Ecto neural progenitor cell (in vitro differentiated cells): ENCODE measurements at regions not wholly inside any gene's neighbourhood (a gene's known extent, or its start where the extent isn't known, plus 50 kb on each side); places are given as distances from the start of the nearest gene placed in this dataset.
A peak's percentile ranks its signal among the peaks of the same experiment; 100 is the strongest.

Experiments
- DNase-seq: peaks from one replicate; pipeline ENCODE4 v3.0.0-alpha.2; 2018; ENCODE audit warnings: low spot score

DNA sequence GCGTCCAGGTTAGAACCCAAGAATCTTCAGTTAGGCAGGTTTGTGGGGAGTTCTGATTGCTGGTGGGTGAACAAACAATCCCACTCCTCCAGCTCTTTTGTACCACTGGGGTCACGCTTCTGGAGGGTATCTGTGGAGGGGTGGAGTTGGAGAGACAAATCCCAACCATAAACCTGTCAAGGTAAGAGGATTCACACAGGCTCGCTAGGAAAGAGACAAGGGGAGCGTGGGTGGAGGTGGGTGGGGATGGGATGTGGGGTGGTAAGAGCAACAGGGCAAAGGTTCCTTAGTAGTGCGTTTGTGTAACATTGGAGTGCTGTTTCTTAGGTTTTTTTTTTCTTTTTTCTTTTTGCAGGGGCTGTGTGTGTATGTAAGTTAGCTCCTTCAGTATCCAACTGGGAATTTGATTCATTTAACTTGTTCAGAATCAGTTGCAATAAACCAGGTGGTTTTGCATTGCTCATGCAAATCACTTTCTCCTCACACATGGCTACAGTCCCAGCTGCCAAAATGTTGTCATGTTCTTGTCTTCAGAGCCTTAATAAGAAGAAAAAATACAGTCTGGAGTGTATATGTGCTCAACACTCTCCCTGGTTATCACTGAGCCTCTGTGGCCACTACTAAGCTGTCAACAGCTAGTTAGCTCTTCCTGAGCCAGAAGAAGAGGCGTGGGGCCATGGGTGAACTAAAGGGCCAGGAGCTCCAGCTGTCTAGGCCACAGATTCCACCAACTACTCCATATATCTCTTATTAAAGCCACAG is 164.0 kb upstream of the RAD23B start:
- no peak for DNase-seq

GRCh38 chr9:107119735-107120134 is 163.3 kb upstream of the RAD23B start:
- no peak for DNase-seq

DNA sequence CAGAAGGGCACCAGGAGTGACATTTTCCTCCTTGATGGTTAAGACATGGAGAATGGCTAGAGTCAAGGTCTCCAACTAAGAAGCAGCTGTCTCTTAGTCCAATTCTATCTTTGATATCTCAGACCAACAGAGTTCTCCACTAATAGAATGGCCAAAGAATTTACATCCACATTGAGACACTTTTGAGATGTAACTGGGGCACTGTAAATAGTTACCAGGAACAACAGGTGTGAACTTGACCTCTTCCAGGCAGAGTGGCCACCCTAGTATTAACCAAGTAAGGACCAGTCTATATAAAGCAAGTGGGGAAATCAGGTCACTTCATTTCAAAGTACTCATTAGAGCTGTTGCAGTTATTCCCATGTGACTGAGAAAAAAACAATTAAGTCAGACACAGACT is 159.7 kb upstream of the RAD23B start:
- DNase-seq: no peak

GRCh38 chr9:107127608-107128007 is 155.5 kb upstream of the RAD23B start:
- DNase-seq: no peak

- DNase-seq: peak; percentile 58
These were observed 151.8 kb upstream of the RAD23B start for GRCh38 chr9:107131108-107131799.

- DNase-seq: no peak
These were observed 146.8 kb upstream of the RAD23B start for GRCh38 chr9:107136296-107136695.

DNA sequence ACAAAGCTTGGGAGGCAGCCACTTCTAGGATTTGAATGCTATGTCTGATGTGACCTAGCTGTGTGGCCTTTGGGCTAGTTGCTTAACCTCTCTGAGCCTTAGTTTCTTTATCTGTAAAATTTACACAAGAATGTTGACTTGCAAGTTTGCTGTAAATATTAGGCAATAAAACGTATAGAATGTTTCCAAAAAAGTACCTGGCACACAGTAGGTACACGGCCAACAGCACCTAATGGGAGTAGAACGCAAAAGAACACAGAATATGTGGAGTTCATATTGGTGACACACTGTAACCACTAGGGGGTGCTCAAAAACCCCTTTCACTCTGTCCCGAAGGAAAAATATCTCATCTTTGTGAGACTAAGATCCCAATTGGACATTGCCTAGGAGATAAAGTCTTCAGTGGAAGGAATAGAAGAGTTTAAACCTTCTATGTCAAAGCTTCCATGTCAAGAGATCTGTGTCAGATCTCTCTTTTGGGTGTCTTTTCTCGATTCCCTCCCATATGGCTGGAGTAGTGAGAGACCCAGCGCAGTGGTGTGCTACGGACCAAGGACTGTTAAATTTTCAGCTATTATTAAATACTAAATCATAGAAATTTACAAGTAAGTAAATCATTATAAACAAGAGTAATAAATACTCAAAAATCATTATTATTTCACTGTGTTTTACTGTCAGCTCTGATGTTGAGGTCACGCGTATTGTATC is 145.4 kb upstream of the RAD23B start:
- no peak for DNase-seq

DNA sequence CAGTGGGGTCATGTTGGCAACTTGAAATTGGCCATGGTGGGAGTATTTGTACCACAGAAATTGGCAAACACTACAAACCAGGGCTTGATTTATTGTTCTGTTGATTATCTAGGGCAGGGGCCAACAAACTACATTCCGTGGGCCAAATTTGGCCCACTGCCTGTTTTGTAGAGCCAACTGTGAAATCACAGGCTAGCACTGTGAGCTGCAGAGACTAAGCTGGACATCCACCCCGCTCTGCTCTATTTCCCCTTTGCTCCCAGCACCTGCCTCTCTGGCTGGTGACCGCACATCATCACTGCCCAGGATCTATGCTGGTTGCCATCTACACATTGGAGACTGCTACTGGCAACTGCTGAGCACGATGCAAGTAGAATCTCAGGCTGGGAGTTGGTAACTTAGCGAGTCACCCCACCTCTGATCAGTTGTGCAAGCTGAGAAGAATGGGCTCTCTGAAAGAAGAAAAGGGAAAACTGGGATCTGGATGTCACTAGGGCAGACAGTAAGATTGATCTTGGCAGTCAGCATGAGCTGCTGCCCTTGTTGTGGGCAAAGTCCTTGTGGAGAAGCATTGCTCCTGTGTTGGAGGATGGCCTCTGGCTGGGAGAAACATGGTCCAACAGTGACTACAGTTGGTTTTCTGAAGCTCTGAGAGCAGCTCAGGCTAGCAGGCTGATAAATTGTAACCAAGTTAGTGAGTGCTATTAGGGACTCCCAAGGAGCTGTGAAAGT is 144.7 kb upstream of the RAD23B start:
- DNase-seq: no peak

GRCh38 chr9:107141967-107142366 is 141.1 kb upstream of the RAD23B start:
- no peak for DNase-seq

- DNase-seq: no peak
These were observed 140.6 kb upstream of the RAD23B start for GRCh38 chr9:107142430-107142829.

DNA sequence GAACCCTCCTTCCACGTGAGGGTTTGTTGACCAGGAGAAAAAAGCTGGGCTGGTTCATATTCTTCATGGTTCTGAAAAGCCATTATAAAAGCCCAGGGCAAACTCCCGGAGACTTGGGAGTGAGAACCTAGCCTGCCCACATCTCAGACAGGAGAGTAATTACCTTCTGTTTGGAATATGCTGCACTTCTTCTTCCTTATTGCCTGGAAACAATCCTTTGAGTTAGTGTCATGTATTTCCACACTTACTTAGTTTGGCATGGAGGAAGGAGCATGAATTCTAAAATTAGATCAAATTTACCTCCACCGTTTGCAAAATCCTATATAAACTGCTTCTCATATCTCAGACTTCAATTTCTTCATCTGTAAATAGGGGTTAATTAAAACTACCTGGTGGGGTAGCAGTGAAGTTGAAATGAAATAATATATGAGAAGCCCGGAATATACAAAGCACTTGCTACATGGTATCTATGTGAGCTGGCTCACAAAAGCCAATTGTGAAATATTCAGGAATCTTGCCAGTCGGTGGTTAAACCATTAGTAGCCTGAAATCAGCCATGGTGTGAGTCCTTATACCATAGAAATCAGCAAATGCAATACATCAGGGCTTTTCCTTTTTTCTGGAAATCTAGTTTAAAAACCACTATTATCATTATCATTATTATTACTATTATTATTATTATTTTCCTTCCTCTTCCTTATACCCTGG is 140.0 kb upstream of the RAD23B start:
- DNase-seq: no peak

DNA sequence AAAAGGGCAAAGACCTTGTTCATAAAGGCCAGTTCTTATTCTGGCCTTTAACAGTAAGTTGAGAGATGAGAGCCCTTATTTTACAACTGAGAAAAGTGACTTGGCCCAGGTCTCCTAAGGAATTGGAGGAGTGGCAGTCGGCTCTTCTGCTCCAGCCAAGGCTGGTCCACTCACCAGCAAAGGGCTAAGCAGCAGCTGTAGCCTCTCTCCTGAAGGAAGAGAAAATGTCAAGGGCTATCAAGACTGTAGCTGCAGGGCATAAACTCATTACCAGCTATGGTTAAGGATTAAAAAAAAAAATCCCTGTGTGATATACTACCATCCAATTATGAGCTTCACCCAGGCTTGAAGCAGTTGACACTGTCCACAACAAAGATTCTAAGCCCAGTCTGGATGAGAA is 138.6 kb upstream of the RAD23B start:
- DNase-seq: no peak

DNA sequence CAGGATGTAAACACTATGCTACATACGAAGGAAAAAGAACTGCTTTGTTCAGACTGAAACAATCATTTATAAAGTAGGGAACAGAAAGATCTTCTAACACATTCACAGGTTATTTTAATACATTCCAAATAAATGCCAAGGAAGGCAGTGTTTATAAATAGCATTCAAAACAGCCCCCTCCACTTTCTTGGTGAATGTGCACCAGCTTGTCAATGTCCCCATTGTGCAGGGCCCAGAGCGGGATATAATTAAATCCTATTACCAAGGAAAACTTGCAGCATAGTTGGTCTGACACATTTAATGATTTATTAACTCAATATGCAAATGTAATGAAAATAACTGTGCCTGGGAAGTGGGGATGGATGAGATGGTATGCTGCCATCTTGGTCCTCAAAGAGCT is 135.9 kb upstream of the RAD23B start:
- no peak for DNase-seq

DNA sequence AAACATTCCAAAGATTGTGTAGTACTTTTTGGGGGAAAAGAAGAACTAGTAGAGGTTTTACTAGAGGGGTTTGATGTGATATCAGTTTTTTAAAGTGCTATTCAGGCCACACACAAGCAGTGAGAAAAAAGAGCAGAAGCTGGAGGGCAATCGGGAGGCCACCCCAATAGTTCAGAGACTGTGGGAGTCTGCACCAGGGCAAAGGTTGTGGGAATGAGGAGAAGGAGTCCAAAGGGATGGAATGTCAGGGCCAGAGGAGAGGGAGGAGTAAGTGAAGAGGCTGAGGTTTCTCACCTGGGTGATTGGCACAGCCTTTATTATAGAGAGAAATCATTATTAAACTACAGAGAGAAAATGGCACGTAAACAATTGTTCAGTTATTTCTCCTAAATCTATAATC is 134.9 kb upstream of the RAD23B start:
- no peak for DNase-seq

- no peak for DNase-seq
These were observed 133.3 kb upstream of the RAD23B start for GRCh38 chr9:107149756-107150155.

GRCh38 chr9:107153336-107153735 is 129.7 kb upstream of the RAD23B start:
- no peak for DNase-seq

DNA sequence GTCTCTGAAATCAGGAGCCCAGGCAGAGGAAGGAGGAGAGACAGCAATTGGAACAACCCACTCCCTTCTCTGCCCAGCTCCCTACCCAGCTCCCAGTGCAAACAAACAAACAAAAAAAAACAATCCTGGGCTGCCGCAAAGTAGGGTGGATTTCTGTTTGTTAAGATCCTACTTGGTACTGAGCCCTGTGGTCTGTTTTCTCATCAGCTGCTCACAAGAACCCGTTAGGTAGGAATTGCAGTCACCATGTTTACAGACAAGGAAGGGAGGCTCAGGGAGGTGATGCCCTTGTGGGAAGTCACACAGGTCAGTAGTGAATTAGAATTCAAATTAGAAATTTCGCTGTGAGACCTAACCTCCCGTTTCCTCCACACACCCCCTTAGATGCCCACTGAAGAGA is 128.8 kb upstream of the RAD23B start:
- DNase-seq: no peak

GRCh38 chr9:107154766-107155165 is 128.3 kb upstream of the RAD23B start:
- DNase-seq: no peak

DNA sequence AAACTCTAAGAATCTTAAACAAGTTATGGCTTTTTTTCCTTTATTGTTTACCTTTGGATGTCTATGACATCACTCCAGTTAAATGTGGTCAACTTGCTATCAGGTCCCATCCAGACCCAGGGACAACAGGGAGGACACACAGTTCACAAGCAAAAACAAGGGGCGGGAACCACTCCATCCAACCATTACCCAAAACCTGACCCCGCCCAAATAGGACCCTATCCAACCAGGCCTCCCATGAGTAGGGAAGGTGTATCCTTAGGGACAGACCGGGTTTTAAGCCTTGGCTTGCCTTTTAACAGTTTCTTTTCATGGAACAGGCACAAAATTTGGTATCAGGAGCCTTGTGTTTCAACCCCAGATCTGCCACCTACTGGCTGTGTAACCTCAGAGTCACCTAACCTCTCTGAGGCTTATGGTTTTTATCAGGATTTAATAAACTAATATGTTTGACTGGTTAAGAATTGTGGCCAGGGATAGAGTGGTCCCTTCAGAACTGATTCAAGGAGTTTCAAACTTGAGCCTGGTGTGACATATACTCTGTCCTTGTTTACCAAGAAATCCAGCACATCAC is 127.7 kb upstream of the RAD23B start:
- no peak for DNase-seq

- DNase-seq: peak; percentile 62
These were observed 124.8 kb upstream of the RAD23B start for GRCh38 chr9:107158321-107158720.

- DNase-seq: no peak
These were observed 121.7 kb upstream of the RAD23B start for GRCh38 chr9:107161338-107161737.
